ENCODE measurements at regions not wholly inside any gene's neighbourhood (a gene's known extent, or its start where the extent isn't known, plus 50 kb on each side); places are given as distances from the start of the nearest gene placed in this dataset.

DNA sequence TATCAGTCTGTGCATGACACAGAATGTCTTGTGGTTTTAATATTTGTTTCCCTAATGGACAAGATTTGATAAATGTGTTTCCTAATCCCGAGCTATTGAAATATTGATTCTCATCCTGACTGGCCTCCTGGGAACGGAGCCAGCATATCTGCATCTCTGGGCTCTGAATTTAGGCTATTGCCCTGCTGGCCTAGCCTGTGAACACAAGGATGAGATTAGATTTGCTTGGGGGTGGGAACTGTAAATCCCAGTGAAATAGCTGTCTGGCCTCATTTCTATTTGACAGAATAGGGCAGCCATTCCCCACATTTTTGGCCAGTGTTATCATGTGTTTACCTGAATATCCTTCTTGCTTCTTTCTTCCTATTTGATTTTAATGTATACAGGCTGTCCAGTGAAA is 198.4 kb upstream of the SOX4 start:
- TF ChIP-seq, protein P1, sequence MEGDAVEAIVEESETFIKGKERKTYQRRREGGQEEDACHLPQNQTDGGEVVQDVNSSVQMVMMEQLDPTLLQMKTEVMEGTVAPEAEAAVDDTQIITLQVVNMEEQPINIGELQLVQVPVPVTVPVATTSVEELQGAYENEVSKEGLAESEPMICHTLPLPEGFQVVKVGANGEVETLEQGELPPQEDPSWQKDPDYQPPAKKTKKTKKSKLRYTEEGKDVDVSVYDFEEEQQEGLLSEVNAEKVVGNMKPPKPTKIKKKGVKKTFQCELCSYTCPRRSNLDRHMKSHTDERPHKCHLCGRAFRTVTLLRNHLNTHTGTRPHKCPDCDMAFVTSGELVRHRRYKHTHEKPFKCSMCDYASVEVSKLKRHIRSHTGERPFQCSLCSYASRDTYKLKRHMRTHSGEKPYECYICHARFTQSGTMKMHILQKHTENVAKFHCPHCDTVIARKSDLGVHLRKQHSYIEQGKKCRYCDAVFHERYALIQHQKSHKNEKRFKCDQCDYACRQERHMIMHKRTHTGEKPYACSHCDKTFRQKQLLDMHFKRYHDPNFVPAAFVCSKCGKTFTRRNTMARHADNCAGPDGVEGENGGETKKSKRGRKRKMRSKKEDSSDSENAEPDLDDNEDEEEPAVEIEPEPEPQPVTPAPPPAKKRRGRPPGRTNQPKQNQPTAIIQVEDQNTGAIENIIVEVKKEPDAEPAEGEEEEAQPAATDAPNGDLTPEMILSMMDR (IDR thresholded peaks at IDR 0.05; ENCODE audit: low read depth, low read length, missing control alignments): no peak
- H3K4me3 ChIP-seq (ENCODE audit: low read depth, low read length): no peak overlapping the region
- DNase-seq (ENCODE audit: low read depth): no peak

- TF ChIP-seq, protein P1 (IDR thresholded peaks at IDR 0.05; ENCODE audit: low read depth, low read length, missing control alignments): no peak
- DNase-seq (ENCODE audit: low read depth): no peak
- no peak overlapping the region for H3K4me3 ChIP-seq (ENCODE audit: low read depth, low read length)
Measured at GRCh38 chr6:21396313-21396712, 197.2 kb upstream of the SOX4 start.

DNA sequence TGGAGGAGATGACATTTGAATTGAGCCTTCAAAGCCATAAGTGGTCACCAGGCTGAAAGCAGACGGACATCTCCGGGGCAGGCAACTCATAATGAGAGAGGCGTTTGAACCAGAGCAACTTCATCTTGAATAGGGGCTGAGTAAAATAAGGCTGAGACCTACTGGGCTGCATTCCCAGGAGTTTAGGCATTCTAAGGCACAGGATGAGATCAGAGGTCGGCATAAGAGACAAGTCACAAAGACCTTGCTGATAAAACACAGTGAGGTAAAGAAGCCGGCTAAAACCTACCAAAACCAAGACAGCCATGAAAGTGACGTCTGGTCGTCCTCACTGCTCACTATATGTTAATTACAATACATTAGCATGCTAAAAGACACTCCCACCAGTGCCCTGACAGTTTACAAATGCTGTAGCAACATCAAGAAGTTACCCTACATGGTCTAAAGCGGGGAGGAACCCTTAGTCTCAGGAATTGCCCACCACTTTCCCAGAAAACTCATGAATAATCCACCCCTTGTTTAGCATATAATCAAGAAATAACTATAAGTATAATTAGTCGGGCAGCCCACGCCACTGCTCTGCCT is 194.7 kb upstream of the SOX4 start:
- TF ChIP-seq, protein P1 (IDR thresholded peaks at IDR 0.05; ENCODE audit: low read depth, low read length, missing control alignments): no peak

GRCh38 chr6:21402368-21402767 is 191.2 kb upstream of the SOX4 start:
- no peak overlapping the region for H3K4me3 ChIP-seq (ENCODE audit: low read depth, low read length)
- DNase-seq (ENCODE audit: low read depth): peak; percentile 18
- TF ChIP-seq, protein P1 (IDR thresholded peaks at IDR 0.05; ENCODE audit: low read depth, low read length, missing control alignments): no peak

More for the DNA sequence above, 194.7 kb upstream of the SOX4 start:
- DNase-seq (ENCODE audit: low read depth): no peak
- no peak overlapping the region for H3K4me3 ChIP-seq (ENCODE audit: low read depth, low read length)

- TF ChIP-seq, protein P1 (IDR thresholded peaks at IDR 0.05; ENCODE audit: low read depth, low read length, missing control alignments): no peak
- no peak for DNase-seq (ENCODE audit: low read depth)
- no peak overlapping the region for H3K4me3 ChIP-seq (ENCODE audit: low read depth, low read length)
Measured at GRCh38 chr6:21404577-21404976, 189.0 kb upstream of the SOX4 start.

- DNase-seq (ENCODE audit: low read depth): no peak
- TF ChIP-seq, protein P1 (IDR thresholded peaks at IDR 0.05; ENCODE audit: low read depth, low read length, missing control alignments): no peak
Measured at GRCh38 chr6:21406316-21406715, 187.2 kb upstream of the SOX4 start.

GRCh38 chr6:21409231-21409630 is 184.3 kb upstream of the SOX4 start:
- no peak overlapping the region for H3K4me3 ChIP-seq (ENCODE audit: low read depth, low read length)
- no peak for DNase-seq (ENCODE audit: low read depth)
- TF ChIP-seq, protein P1 (IDR thresholded peaks at IDR 0.05; ENCODE audit: low read depth, low read length, missing control alignments): no peak

More at GRCh38 chr6:21406316-21406715, 187.2 kb upstream of the SOX4 start:
- no peak overlapping the region for H3K4me3 ChIP-seq (ENCODE audit: low read depth, low read length)
